GM21515 (cell line): ENCODE measurements at regions not wholly inside any gene's neighbourhood (a gene's known extent, or its start where the extent isn't known, plus 50 kb on each side); places are given as distances from the start of the nearest gene placed in this dataset.

Experiments used
- ATAC-seq: cut with Tn5 transposase; IDR thresholded peaks from one replicate; pipeline ENCODE4 v1.9.1; 2021; ENCODE audit not compliant: unreplicated experiment

GRCh38 chr7:25619963-25620799 is 391.9 kb upstream of the NPVF start:
- ATAC-seq = no peak

- ATAC-seq = no peak
Observed at GRCh38 chr7:25621993-25622392, 393.7 kb upstream of the NPVF start.

GRCh38 chr7:25622695-25623094 is 394.4 kb upstream of the NPVF start:
- no peak for ATAC-seq

GRCh38 chr7:25624051-25624450 is 395.8 kb upstream of the NPVF start:
- no peak for ATAC-seq

- no peak for ATAC-seq
Observed at GRCh38 chr7:25624833-25625232, 396.5 kb upstream of the NPVF start.

- ATAC-seq = no peak
Observed at GRCh38 chr7:25625306-25625992, 397.2 kb upstream of the NPVF start.

GRCh38 chr7:25626451-25627131 is 398.3 kb upstream of the NPVF start:
- no peak for ATAC-seq

GRCh38 chr7:25628446-25628845 is 400.2 kb upstream of the NPVF start:
- no peak for ATAC-seq

- ATAC-seq = no peak
Observed at GRCh38 chr7:25632616-25633015, 404.3 kb upstream of the NPVF start.

- no peak for ATAC-seq
Observed at GRCh38 chr7:25633426-25634036, 405.2 kb upstream of the NPVF start.

- no peak for ATAC-seq
Observed at GRCh38 chr7:25636168-25636567, 407.9 kb upstream of the NPVF start.

- no peak for ATAC-seq
Observed at GRCh38 chr7:25636871-25637283, 408.6 kb upstream of the NPVF start.

- ATAC-seq = no peak
Observed at GRCh38 chr7:25638068-25638467, 409.8 kb upstream of the NPVF start.

GRCh38 chr7:25638590-25639244 is 410.4 kb upstream of the NPVF start:
- ATAC-seq = no peak

GRCh38 chr7:25642849-25643248 is 414.6 kb upstream of the NPVF start:
- no peak for ATAC-seq

GRCh38 chr7:25643286-25643685 is 415.0 kb upstream of the NPVF start:
- no peak for ATAC-seq

GRCh38 chr7:25643770-25644394 is 415.6 kb upstream of the NPVF start:
- ATAC-seq = no peak

GRCh38 chr7:25646726-25647413 is 418.6 kb upstream of the NPVF start:
- ATAC-seq = no peak

GRCh38 chr7:25647872-25648271 is 419.6 kb upstream of the NPVF start:
- ATAC-seq = no peak

GRCh38 chr7:25652366-25652765 is 424.1 kb upstream of the NPVF start:
- no peak for ATAC-seq
